Neural cell (in vitro differentiated cells): ENCODE measurements at regions not wholly inside any gene's neighbourhood (a gene's known extent, or its start where the extent isn't known, plus 50 kb on each side); places are given as distances from the start of the nearest gene placed in this dataset.

Experiments used
- H2AFZ ChIP-seq: fragments of 200-600, 300-800 bp; sonication (generic), shearing (Covaris generic); 2 replicates; pipeline ENCODE4 v1.6.0; 2014; ENCODE audit warnings: low read depth, mild to moderate bottlenecking, antibody characterized with exemption, low read length, moderate library complexity
- H3F3A ChIP-seq: fragments of 200-600 bp; shearing (Covaris generic); 2 replicates; pipeline ENCODE4 v1.6.1; 2016; ENCODE audit warnings: mild to moderate bottlenecking, moderate library complexity, mixed read lengths, antibody characterized with exemption, low read length; ENCODE audit not compliant: insufficient read depth, poor library complexity, severe bottlenecking
- H3K27ac ChIP-seq: fragments of 200-600, 300-800 bp; sonication (generic), shearing (Covaris generic); 2 replicates; pipeline ENCODE4 v1.5.1; 2014; ENCODE audit warnings: mild to moderate bottlenecking, low read length, moderate library complexity
- H3K27me3 ChIP-seq: fragments of 300-800, 200-600 bp; sonication (generic), shearing (Covaris generic); 2 replicates; pipeline ENCODE4 v1.6.0; 2014; ENCODE audit warnings: mild to moderate bottlenecking, low read depth, low read length, moderate library complexity; ENCODE audit not compliant: insufficient read depth
- H3K36me3 ChIP-seq: fragments of 300-800, 200-600 bp; sonication (generic), shearing (Covaris generic); 2 replicates; pipeline ENCODE4 v1.5.1; 2014; ENCODE audit warnings: mild to moderate bottlenecking, antibody characterized with exemption, low read length, moderate library complexity; ENCODE audit not compliant: insufficient read depth
- H3K4me2 ChIP-seq: fragments of 300-800, 200-600 bp; sonication (generic), shearing (Covaris generic); 2 replicates; pipeline ENCODE4 v1.6.0; 2014; ENCODE audit warnings: mild to moderate bottlenecking, low read length
- H3K4me3 ChIP-seq: fragments of 300-800, 200-600 bp; sonication (generic), shearing (Covaris generic); 2 replicates; pipeline ENCODE4 v1.5.1; 2014; ENCODE audit warnings: mild to moderate bottlenecking, low read length, moderate library complexity
- H3K79me2 ChIP-seq: fragments of 200-600 bp; shearing (Covaris generic); replicated peaks from 2 replicates; pipeline ENCODE4 v1.6.0; 2014; ENCODE audit warnings: mild to moderate bottlenecking, low read length, moderate library complexity; ENCODE audit not compliant: insufficient read depth
- H3K9ac ChIP-seq: fragments of 300-800, 200-600 bp; sonication (generic), shearing (Covaris generic); 2 replicates; pipeline ENCODE4 v1.6.1; 2016; ENCODE audit warnings: mild to moderate bottlenecking, low read length, mixed read lengths
- H3K9me2 ChIP-seq: fragments of 200-600 bp; shearing (Covaris generic); 2 replicates; pipeline ENCODE4 v1.6.1; 2016; ENCODE audit warnings: mild to moderate bottlenecking, low read length, mixed read lengths; ENCODE audit not compliant: insufficient read depth
- H3K9me3 ChIP-seq: fragments of 200-600, 300-800 bp; sonication (generic), shearing (Covaris generic); 2 replicates; pipeline ENCODE4 v1.6.1; 2016; ENCODE audit warnings: mild to moderate bottlenecking, mixed run types, low read length, moderate library complexity, mixed read lengths
- H4K20me1 ChIP-seq: fragments of 200-600 bp; shearing (Covaris generic); 2 replicates; pipeline ENCODE4 v1.6.1; 2016; ENCODE audit warnings: mild to moderate bottlenecking, mixed run types; ENCODE audit not compliant: insufficient read depth
- CTCF ChIP-seq: fragments of 450-650 bp; IDR thresholded peaks from 2 replicates; pipeline ENCODE4 v1.5.1; 2014; ENCODE audit warnings: antibody characterized with exemption, mild to moderate bottlenecking, moderate library complexity; ENCODE audit not compliant: poor library complexity, severe bottlenecking
- EP300 ChIP-seq: fragments of 450-650 bp; conservative IDR thresholded peaks from 2 replicates; pipeline ENCODE4 v1.6.1; 2014; ENCODE audit warnings: antibody characterized with exemption, mild to moderate bottlenecking, moderate library complexity; ENCODE audit not compliant: poor library complexity, severe bottlenecking
- EZH2 ChIP-seq: fragments of 200-600, 300-800 bp; shearing (Covaris generic), sonication (generic); IDR thresholded peaks from 2 replicates; pipeline ENCODE4 v1.6.1; 2014; ENCODE audit warnings: antibody characterized with exemption, low read length, borderline replicate concordance, mild to moderate bottlenecking; ENCODE audit not compliant: insufficient read depth, poor library complexity, severe bottlenecking
- MXI1 ChIP-seq: fragments of 450-650 bp; conservative IDR thresholded peaks from 2 replicates; pipeline ENCODE4 v1.6.1; 2014; ENCODE audit warnings: antibody characterized with exemption, mild to moderate bottlenecking; ENCODE audit not compliant: poor library complexity, severe bottlenecking
- POLR2AphosphoS5 ChIP-seq: IDR thresholded peaks from 2 replicates; pipeline ENCODE4 v1.6.1; 2012
- RAD21 ChIP-seq: fragments of 450-650 bp; conservative IDR thresholded peaks from 2 replicates; pipeline ENCODE4 v1.6.1; 2014; ENCODE audit warnings: antibody characterized with exemption, mild to moderate bottlenecking, moderate library complexity
- REST ChIP-seq: IDR thresholded peaks from 2 replicates; pipeline ENCODE4 v1.6.1; 2012; ENCODE audit warnings: borderline replicate concordance
- SMC3 ChIP-seq: fragments of 450-650 bp; conservative IDR thresholded peaks from 2 replicates; pipeline ENCODE4 v1.6.1; 2014; ENCODE audit warnings: antibody characterized with exemption, mild to moderate bottlenecking, moderate library complexity; ENCODE audit not compliant: poor library complexity
- TAF1 ChIP-seq: IDR thresholded peaks from 2 replicates; pipeline ENCODE4 v1.6.1; 2012; ENCODE audit warnings: low read depth

GRCh38 chr14:94998110-94998509 is 159.2 kb downstream of the DICER1 start:
- H3K9me3 ChIP-seq: no peaks in the 10 kb centered on the region
- no peak overlapping the region for H3K27ac ChIP-seq
- no peak overlapping the region for H2AFZ ChIP-seq
- H3K9me2 ChIP-seq: no peaks in the 10 kb centered on the region
- no peaks in the 10 kb centered on the region for H3K36me3 ChIP-seq
- no peak overlapping the region for H3K9ac ChIP-seq
- H3K4me3 ChIP-seq: no peak overlapping the region
- TF ChIP-seq POLR2AphosphoS5: no peak
- no peak for TF ChIP-seq EP300
- TF ChIP-seq RAD21: no peak
- TF ChIP-seq EZH2: no peak
- no peak for TF ChIP-seq REST
- TF ChIP-seq MXI1: no peak
- TF ChIP-seq SMC3: no peak
- TF ChIP-seq TAF1: no peak
- TF ChIP-seq CTCF: no peak
- peaks cover 6% of the 10 kb centered on the region for H3K27me3 ChIP-seq
- H3K79me2 ChIP-seq: no peaks in the 10 kb centered on the region
- H3F3A ChIP-seq: no peaks in the 10 kb centered on the region
- no peaks in the 10 kb centered on the region for H4K20me1 ChIP-seq
- no peak overlapping the region for H3K4me2 ChIP-seq

GRCh38 chr14:94995551-94995950 is 161.8 kb downstream of the DICER1 start:
- Histone ChIP-seq H3K9me2 (no peaks in the 10 kb centered on the region), H3K27ac (no peak overlapping the region), H4K20me1 (no peaks in the 10 kb centered on the region), H3K9me3 (no peaks in the 10 kb centered on the region), H2AFZ (no peak overlapping the region), H3K9ac (no peak overlapping the region), H3F3A (no peaks in the 10 kb centered on the region), H3K27me3 (no peaks in the 10 kb centered on the region), H3K4me2 (no peak overlapping the region), H3K79me2 (no peaks in the 10 kb centered on the region), H3K36me3 (no peaks in the 10 kb centered on the region), H3K4me3 (no peak overlapping the region)
- TF ChIP-seq TAF1 (no peak), RAD21 (no peak), POLR2AphosphoS5 (no peak)

GRCh38 chr14:94994245-94994644 is 163.1 kb downstream of the DICER1 start:
- Histone ChIP-seq H4K20me1 (no peaks in the 10 kb centered on the region), H3F3A (no peaks in the 10 kb centered on the region), H3K27ac (no peak overlapping the region), H3K4me2 (no peak overlapping the region), H3K79me2 (no peaks in the 10 kb centered on the region), H3K27me3 (no peaks in the 10 kb centered on the region), H3K9ac (no peak overlapping the region), H3K9me3 (no peaks in the 10 kb centered on the region), H3K36me3 (no peaks in the 10 kb centered on the region), H3K9me2 (no peaks in the 10 kb centered on the region), H3K4me3 (no peak overlapping the region), H2AFZ (no peak overlapping the region)
- no peak for TF ChIP-seq CTCF
- no peak for TF ChIP-seq SMC3
